NCI-H1694 (cell line): ENCODE measurements at regions not wholly inside any gene's neighbourhood (a gene's known extent, or its start where the extent isn't known, plus 50 kb on each side); places are given as distances from the start of the nearest gene placed in this dataset.
"Not testable (repeated sequence)": the region's sequence is repeated elsewhere in the genome, so short reads cannot be mapped to it uniquely, and the experiment has no call there.

Experiments
- DNase-seq: peaks from one replicate; lab custom pipeline; 2025; lab: John Stamatoyannopoulos, UW

DNA sequence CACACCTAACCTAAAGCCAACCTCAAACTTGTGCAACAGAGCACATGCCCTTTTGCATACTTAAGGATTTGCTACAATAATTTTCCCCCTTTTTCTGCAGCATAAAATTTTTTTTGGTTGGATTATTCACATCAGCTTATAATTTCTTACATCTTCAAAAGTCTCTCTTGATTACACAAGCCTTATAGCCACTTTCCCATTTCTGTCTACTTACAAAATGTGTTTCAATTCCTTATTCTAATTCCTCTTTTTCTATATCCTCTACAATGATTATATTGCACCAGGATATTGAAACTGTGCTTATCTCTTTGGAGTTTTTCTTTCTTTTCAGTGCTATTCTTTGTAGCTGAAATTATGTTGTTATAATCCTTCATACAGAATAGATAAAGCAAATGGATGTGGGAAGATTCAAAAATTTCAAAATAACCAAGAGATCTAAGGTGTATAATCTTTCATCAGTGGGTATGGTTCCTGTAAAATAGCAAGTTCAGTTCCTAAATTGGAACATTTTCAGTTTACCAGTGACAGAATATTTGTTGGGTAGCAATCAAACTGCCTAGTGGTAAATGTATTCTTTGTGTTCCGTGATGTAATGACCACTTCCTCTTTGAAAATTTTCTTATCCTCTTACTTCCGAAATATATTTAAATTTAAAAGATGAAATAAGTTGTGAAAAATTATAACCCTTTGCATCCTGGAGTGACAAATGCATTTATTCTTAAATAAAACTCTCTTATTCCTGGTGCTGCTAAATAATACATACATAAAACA lies 386.8 kb upstream of the CHD1 start:
- no peak for DNase-seq

DNA sequence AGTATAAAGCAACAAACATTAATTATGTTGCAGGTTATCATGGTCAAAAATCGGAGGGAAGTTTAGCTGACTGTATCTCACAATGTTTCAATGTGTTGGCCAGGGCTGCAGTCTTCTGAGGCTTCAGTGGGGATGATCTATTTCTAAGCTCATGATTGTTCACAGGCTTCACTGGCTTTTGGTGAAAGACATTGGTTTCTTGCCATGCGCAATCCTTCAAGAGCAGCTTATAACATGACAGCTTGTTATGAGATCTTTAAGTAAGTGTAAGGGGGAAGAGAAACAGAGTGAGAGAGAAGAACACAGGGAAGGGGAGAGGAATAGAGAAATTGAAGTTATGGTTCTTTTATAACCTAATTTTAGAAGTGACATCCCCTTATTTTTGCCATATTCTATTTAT lies 385.9 kb upstream of the CHD1 start:
- no peak for DNase-seq

DNA sequence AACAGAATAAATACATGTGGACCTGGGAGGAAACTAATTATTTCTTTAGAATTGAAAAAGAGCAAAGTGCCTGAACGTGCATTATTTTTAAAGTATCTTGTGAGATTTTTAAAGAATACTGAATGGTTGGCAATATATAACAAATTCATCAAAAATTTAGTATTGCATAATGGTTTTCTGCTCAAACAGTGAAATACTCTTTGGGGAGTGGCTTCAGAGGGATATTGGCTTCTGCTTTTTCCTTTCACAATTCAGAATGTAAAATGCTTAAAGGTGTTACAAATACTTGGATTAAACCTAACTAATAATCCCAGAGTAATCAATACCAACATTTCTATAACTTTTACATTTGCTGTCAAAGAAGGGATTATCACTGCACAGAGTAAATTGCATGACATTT lies 379.3 kb upstream of the CHD1 start:
- DNase-seq = no peak

DNA sequence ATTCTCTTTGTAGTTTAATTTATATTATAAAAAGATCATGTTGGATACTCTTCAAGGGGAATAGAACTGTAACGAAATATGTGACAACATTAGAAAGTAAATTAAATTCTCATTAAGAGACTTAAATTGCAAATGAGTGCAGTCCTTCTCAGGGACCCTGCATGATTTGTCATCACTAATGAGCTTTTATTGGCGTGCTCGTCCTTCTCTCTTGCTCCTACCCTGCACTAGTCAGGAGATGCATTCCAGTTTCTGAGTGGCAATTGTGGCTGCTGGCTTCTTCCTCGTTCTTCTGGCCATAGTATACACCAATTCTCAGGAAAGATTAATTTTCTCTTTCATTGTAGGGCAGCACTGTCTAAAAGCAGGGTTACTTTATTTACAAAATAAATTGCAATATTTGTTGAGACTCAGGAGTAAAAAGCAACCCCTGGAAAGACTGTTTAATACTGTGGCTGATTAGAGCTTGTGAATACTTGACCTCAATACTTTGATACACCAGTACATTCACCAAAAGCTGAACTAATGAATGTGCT lies 376.3 kb upstream of the CHD1 start:
- no peak for DNase-seq

GRCh38 chr5:99285606-99286005 lies 356.8 kb upstream of the CHD1 start:
- no peak for DNase-seq

DNA sequence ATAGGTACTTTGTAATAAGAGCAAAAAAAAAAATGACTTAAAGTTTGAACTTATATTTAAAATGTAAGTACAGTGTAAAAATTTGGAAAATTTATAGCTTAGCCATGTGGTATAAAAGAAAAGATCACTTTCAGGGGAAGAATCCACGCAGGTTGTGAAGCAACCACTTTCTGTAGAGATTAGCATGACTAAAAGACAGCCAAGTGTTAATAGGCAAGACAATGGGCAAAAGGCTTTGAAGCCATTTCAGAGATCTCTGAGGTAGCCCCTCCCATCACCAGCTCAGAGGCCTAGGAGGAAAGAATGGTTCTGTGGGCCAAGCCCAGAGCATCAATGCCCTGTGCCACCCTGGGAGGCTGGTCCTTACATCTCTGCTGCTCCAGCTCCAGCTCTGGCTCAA lies 346.3 kb upstream of the CHD1 start:
- DNase-seq = no peak

GRCh38 chr5:99272576-99272975 lies 343.8 kb upstream of the CHD1 start:
- peak; percentile 10 for DNase-seq

GRCh38 chr5:99258819-99259218 lies 330.0 kb upstream of the CHD1 start:
- no peak for DNase-seq

DNA sequence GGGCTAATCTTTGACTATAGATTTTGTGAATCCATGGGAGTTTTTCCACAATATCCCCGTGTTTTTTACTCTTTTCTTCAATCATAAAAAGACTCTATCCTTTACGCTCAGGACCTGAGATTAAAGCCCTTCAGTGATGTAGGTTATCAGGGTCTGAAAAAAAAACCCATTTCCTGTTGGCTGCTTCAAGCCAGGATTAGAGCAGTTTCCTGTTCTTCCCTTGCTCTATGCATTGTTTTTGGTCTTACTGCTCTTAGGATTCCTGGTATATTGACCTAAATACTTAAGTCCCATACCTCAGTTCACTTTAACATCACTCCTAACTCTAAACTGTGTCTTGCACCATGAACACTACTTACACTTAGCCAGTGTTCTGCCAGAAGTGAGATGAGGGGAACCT lies 319.3 kb upstream of the CHD1 start:
- DNase-seq = no peak

- DNase-seq = no peak
These were observed 318.5 kb upstream of the CHD1 start for GRCh38 chr5:99247346-99247745.

GRCh38 chr5:99243111-99243510 lies 314.3 kb upstream of the CHD1 start:
- no peak for DNase-seq

DNA sequence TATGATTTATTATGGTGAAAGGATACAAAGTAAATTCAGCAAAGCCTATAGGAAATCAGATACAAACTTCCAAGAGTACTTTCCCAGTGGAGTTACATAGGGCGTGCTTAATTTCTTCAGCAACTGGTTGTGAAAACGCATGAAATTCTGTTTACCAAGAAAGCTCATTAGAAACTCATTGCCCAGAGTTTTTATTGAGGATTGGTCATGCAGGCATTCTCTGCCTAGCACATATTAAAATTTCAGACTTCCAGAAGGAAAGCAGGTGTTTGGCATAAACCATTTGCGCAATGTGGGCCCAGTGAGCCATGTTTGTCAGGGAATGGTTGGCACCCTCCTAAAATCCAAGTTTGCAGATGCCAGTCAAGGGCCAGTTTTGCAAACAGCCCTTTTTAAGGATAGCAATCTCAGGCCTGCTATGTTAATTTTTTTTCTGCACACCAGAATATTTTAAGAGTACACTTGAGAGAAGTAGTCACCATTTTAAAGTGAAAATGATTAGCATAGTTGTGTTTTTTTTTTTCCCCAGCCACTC lies 311.1 kb upstream of the CHD1 start:
- no peak for DNase-seq

DNA sequence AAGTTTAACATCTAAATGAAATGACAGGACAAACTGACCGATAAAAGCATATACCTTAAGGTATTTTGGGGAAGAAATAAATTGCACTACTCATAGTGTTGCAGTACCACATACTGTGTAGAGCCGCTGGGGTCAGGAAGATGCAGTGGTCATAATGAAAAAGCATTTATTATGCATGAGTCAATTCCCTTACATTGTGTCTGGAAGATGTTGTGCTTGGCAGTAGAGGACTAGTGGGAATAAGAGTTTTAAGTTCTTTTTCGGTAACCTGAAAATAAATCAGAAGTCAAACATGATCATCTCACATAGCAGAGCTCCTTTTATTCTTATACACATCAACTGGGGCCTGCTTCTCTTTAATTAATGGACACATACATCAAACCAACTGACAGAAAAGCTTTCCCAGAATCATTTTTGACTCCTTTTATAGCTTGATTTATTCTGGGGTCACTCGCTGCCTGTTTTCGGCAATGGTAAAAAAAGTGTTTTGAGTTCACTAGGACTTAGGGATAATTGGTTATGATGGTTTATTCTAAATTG lies 262.5 kb upstream of the CHD1 start:
- no peak for DNase-seq

DNA sequence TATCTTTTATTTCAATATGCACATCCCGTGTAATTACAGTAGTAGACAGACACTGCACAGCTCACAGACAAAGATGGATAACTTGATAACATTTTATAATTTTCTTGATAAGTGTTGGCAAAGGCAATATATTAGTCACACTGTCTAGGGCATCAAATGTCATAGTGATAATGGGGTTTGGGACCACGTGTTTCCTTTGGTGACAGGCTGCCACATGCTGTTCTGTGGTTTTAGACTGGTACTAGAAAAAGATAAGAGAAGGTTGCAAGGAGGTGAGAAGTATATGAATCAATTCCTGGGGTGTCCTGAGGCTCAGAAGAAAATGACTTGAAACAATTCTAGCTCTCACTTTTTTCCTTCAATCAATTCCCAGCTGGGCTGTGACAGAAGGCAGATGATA lies 258.8 kb upstream of the CHD1 start:
- DNase-seq = no peak

DNA sequence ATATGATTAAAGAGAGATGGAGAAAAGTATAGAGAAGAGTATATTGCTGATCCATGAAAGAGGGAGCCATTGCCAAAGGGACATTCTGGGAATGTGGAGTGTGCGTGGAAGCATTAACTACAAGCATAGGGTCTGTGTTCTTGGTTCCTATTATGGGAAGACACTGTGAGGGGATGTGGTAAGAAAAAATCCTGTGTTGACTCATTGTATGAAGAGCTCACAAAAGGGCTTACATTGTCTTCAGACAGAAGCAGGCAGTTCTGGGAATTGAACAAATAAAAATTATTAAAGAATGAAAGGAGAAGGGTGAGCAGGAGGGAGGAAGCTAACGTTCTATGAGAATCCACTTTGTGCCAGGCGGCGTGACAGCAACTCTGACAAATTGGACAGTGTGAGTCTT lies 250.4 kb upstream of the CHD1 start:
- no peak for DNase-seq

DNA sequence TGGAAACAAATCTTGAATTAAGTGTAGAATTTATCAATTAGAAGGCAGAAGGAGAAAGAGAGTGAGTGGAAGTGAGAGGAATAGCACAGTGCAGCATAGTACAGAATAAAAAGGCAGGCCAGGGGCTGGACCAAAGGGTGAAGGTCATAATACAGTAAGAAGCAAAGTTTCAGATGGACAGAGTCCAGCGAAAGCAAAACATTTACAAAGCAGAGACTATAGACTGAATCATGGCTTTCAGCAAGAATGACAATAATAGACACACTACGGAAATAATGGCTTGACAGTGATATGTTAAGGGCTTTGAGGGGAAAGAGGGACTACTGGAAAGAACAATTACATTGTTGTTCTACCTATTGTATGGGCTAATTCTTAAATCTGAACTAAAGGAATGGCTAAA lies 249.0 kb upstream of the CHD1 start:
- no peak for DNase-seq

- DNase-seq = no peak
These were observed 247.4 kb upstream of the CHD1 start for GRCh38 chr5:99176186-99176585.

DNA sequence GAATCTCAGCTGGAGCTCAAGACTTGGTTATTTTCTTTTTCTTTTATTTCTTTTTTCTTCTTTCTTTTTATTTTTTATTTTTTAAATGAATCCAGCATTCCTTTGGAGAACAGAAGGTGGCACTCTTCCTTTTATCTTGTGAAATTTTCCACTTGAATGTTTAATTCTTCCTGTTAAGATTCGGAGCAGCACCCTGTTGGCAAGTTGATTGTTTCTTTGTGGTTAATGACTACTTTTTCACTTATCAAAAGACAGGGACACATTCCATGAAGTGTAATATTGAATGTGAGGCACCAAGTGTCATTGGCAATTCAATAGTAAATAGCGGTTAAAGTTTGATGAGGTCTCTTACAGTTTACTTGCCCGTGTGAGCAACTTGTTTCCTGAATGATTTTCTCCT lies 240.5 kb upstream of the CHD1 start:
- no peak for DNase-seq

GRCh38 chr5:99161538-99161937 lies 232.7 kb upstream of the CHD1 start:
- not testable (repeated sequence) for DNase-seq

DNA sequence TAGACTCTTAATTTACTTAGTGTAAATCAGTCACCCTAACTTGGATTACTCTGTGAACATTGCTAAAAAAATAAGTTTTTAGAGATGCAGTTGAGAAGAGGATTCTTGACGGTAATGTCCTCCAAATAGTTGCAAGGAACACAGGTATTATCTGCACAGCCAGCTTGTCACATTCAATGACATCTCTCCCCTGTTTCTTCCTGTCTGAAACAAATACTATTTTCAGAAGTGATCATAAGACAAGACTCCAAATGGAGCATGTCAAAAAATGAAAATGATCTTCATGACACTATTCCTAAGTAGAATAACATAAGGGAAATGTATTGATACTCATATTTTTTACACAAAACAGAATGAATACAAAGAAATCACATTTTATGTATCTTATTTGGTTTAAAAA lies 227.9 kb upstream of the CHD1 start:
- no peak for DNase-seq

- DNase-seq = not testable (repeated sequence)
These were observed 214.5 kb upstream of the CHD1 start for GRCh38 chr5:99143283-99143795.

- no peak for DNase-seq
These were observed 212.8 kb upstream of the CHD1 start for GRCh38 chr5:99141534-99142128.

DNA sequence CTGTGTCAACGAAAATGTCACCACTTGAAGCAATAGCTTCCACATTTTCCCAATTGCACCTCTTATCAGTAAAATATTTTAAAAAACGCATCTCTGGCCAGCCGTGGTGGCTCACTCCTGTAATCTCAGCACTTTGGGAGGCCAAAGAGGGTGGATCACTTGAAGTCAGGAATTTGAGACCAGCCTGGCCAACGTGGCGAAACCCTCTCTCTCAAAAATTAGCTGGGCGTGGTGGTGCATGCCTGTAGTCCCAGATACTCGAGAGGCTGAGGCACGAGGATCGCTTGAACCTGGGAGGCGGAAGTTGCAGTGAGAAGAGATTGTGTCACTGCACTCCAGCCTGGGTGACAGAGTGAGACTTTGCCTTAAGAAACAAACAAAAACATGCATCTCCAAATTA lies 210.1 kb upstream of the CHD1 start:
- DNase-seq = no peak
